HL-60 (cell line): ENCODE measurements at regions not wholly inside any gene's neighbourhood (a gene's known extent, or its start where the extent isn't known, plus 50 kb on each side); places are given as distances from the start of the nearest gene placed in this dataset.

Experiments
- DNase-seq, 2 experiments: peaks; one replicate each; pipeline ENCODE4 v3.0.0-alpha.2; 2010 to 2020; ENCODE audit warnings: low read depth in 1 of 2, low spot score in 1 of 2
- H3K27ac ChIP-seq: fragments of 250-450 bp; sonication (Bioruptor Pico); replicated peaks from 2 replicates; pipeline ENCODE4 v1.5.1; 2020; ENCODE audit warnings: mild to moderate bottlenecking, moderate library complexity
- H3K27me3 ChIP-seq: fragments of 250-450 bp; sonication (Bioruptor Pico); 2 replicates; pipeline ENCODE4 v1.5.1; 2021; ENCODE audit warnings: mild to moderate bottlenecking, moderate library complexity; ENCODE audit not compliant: insufficient read depth, poor library complexity, severe bottlenecking
- H3K4me3 ChIP-seq: replicated peaks from 2 replicates; pipeline ENCODE4 v1.5.1; 2011; ENCODE audit warnings: mild to moderate bottlenecking, control low read depth, low read length; ENCODE audit not compliant: insufficient read depth
- GABPA ChIP-seq: IDR thresholded peaks from 2 replicates; pipeline ENCODE4 v1.6.1; 2012; ENCODE audit warnings: low read depth
- POLR2AphosphoS5 ChIP-seq: IDR thresholded peaks from 2 replicates; pipeline ENCODE4 v1.6.1; 2012; ENCODE audit warnings: low read depth
- SPI1 ChIP-seq: IDR thresholded peaks from 2 replicates; pipeline ENCODE4 v1.6.1; 2012; ENCODE audit warnings: low read depth, mild to moderate bottlenecking, borderline replicate concordance
- TF ChIP-seq, protein P1 (sequence below): IDR thresholded peaks from 2 replicates; pipeline ENCODE4 v1.6.1; 2012; ENCODE audit warnings: low read depth; ENCODE audit not compliant: insufficient replicate concordance
- TF ChIP-seq, protein P2 (sequence below): IDR thresholded peaks from one replicate; pipeline ENCODE4 v1.5.1; 2011; ENCODE audit warnings: low read length, control low read depth, inconsistent platforms; ENCODE audit not compliant: insufficient read depth

DNA sequence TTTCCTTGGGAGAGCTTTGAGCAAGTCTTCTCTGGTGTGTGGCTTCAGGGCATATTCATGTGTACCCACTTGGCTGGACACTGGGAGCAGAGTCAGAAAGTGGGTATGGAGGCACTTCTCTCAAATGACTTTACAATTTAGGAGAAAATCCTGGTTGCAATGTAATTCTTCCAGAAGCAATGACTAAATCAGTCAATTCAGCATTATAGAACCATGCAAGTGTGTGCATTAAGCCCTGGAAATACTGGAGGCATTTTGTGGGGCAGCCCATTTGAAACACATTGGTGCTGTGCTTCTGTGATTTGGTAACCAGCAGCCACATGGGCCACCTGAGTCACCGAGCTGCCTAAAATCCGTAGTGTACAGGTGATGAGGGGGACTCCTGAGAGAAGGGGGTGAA, 94.6 kb upstream of the TAS2R1 start:
- Histone ChIP-seq H3K4me3 (no peak overlapping the region), H3K27ac (no peak overlapping the region), H3K27me3 (no peaks in the 10 kb centered on the region)
- DNase-seq: no peak
- TF ChIP-seq POLR2AphosphoS5 (no peak), GABPA (no peak)

DNA sequence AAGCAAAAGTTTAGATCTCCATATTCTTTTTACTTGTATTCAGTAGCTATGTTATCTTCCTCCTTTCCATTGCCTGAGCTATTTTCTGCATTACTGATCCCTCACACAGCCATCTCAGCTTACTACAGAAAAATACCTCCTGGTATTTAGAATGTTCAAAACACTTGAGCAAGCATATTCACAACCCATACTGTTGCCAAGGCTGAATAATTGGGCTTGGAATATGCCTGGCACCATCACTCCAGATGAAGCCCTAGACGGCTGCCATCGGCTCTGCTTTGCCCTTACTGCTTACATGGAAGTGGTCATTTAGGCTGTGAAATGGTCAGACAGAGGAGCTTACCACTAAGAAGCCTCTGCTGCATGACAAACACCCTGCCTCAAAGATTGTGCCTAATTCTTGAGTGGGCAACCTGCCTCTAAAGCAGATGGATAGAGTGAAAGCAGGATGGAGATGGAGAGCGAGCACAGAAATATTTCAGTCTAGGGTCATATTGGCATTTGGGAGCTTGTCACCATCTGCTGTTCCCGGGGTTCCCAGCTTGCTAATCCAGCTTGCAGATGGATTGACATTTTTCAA, 92.5 kb upstream of the TAS2R1 start:
- no peak for TF ChIP-seq SPI1
- TF ChIP-seq, protein P1, sequence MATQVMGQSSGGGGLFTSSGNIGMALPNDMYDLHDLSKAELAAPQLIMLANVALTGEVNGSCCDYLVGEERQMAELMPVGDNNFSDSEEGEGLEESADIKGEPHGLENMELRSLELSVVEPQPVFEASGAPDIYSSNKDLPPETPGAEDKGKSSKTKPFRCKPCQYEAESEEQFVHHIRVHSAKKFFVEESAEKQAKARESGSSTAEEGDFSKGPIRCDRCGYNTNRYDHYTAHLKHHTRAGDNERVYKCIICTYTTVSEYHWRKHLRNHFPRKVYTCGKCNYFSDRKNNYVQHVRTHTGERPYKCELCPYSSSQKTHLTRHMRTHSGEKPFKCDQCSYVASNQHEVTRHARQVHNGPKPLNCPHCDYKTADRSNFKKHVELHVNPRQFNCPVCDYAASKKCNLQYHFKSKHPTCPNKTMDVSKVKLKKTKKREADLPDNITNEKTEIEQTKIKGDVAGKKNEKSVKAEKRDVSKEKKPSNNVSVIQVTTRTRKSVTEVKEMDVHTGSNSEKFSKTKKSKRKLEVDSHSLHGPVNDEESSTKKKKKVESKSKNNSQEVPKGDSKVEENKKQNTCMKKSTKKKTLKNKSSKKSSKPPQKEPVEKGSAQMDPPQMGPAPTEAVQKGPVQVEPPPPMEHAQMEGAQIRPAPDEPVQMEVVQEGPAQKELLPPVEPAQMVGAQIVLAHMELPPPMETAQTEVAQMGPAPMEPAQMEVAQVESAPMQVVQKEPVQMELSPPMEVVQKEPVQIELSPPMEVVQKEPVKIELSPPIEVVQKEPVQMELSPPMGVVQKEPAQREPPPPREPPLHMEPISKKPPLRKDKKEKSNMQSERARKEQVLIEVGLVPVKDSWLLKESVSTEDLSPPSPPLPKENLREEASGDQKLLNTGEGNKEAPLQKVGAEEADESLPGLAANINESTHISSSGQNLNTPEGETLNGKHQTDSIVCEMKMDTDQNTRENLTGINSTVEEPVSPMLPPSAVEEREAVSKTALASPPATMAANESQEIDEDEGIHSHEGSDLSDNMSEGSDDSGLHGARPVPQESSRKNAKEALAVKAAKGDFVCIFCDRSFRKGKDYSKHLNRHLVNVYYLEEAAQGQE: no peak
- TF ChIP-seq POLR2AphosphoS5: no peak
- no peak for TF ChIP-seq GABPA
- TF ChIP-seq, protein P2, sequence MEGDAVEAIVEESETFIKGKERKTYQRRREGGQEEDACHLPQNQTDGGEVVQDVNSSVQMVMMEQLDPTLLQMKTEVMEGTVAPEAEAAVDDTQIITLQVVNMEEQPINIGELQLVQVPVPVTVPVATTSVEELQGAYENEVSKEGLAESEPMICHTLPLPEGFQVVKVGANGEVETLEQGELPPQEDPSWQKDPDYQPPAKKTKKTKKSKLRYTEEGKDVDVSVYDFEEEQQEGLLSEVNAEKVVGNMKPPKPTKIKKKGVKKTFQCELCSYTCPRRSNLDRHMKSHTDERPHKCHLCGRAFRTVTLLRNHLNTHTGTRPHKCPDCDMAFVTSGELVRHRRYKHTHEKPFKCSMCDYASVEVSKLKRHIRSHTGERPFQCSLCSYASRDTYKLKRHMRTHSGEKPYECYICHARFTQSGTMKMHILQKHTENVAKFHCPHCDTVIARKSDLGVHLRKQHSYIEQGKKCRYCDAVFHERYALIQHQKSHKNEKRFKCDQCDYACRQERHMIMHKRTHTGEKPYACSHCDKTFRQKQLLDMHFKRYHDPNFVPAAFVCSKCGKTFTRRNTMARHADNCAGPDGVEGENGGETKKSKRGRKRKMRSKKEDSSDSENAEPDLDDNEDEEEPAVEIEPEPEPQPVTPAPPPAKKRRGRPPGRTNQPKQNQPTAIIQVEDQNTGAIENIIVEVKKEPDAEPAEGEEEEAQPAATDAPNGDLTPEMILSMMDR: no peak
- DNase-seq: no peak
- no peaks in the 10 kb centered on the region for H3K27me3 ChIP-seq
- no peak overlapping the region for H3K27ac ChIP-seq
- H3K4me3 ChIP-seq: no peak overlapping the region

GRCh38 chr5:9721161-9721560, 91.0 kb upstream of the TAS2R1 start:
- no peak for DNase-seq
- H3K27me3 ChIP-seq: no peaks in the 10 kb centered on the region
- no peak overlapping the region for H3K4me3 ChIP-seq
- H3K27ac ChIP-seq: no peak overlapping the region
- no peak for TF ChIP-seq POLR2AphosphoS5
- TF ChIP-seq GABPA: no peak
- TF ChIP-seq, protein P2: no peak
- no peak for TF ChIP-seq SPI1
- TF ChIP-seq, protein P1: no peak

DNA sequence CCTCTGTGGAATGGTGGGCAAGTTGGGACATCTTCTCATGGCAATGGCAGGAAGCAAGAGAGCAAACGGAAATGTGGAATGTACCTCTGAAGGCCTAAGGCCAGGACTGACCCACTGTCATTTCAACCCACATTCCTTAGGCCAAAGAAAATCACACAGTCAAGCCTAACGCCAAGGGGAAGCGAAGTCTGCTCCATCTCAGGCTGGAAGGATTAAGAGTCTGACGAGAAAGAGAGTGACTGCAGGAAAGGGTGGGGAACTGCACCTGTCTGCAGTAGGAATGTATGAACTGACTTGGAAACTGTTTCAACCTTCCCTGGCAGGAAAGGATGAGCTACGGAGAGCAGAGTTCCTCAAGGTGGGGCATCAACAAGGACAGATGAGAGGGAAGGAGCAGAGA, 90.2 kb upstream of the TAS2R1 start:
- TF ChIP-seq, protein P2: no peak
- TF ChIP-seq SPI1 (no peak), GABPA (no peak), POLR2AphosphoS5 (no peak)
- TF ChIP-seq, protein P1: no peak
- DNase-seq: no peak
- Histone ChIP-seq H3K27ac (no peak overlapping the region), H3K4me3 (no peak overlapping the region), H3K27me3 (no peaks in the 10 kb centered on the region)
